NCI-H2107 (cell line): ENCODE measurements at regions not wholly inside any gene's neighbourhood (a gene's known extent, or its start where the extent isn't known, plus 50 kb on each side); places are given as distances from the start of the nearest gene placed in this dataset.
"Not testable (repeated sequence)": the region's sequence is repeated elsewhere in the genome, so short reads cannot be mapped to it uniquely, and the experiment has no call there.

Source experiments
- DNase-seq: peaks from one replicate; lab custom pipeline; 2025; lab: John Stamatoyannopoulos, UW

DNA sequence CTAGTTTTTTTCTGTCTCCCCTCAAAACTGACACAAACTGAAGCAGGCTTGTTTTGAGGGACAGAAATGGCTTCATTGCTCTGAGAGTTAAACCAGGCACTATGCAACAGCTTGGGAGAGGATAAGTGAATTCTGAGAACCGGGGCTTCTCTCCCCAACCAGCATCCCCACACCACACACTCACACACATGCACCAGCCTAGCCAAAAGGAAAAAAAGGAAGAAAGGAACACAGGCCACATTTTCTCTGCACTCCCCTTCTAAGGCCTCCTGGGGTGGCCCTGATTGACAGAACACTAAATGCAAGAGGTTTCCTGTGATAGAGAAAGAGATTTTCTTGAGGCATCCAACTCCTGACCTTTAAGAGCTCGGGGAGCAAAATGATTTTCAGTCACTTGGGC is 177.5 kb downstream of the TLE3 start:
- no peak for DNase-seq

DNA sequence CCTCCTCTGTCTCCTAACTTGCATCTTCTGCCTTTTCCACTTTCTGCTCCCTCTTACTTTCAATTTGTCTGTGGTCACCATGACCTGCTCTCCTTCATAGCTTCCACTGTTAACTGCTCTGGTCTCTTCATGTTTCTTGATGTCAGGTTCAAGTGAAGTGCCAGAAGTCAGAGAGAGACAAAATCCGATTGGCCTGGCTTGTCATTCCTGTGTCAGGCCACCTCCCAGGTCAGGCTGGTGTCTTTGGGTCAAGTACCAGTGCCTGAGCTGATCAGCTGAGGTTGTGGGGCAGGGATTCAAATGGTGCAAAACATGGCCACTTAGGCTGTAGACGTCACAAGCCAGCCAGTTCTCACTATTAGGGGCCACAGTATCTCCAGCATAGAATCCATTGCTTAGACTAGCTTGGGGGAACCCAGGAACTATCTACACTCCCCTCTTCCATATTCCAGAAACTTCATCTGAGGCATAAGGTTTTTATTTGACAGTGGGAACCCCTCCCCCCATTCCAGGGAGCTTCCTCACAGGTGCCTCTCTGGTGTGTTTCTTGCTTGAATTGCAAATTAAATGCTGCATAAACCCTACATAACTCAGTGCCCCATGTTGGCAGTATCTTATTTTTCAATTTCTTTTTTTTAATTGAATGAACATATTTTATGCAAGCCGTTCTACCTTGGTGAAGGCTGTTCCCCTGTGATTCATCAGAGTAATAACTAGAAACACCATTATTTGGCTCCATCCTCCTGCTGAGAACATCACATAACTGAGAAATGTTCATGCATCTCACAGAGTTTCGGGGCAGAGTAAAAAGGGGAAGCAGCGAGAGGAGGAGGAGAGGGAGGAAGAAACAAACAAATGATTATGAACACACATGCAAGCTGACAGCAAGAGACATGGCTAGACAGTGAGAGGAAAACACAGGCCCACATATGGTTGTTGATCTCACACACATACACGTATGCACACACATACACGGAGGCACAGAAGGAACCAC is 175.8 kb downstream of the TLE3 start:
- DNase-seq, result no peak

DNA sequence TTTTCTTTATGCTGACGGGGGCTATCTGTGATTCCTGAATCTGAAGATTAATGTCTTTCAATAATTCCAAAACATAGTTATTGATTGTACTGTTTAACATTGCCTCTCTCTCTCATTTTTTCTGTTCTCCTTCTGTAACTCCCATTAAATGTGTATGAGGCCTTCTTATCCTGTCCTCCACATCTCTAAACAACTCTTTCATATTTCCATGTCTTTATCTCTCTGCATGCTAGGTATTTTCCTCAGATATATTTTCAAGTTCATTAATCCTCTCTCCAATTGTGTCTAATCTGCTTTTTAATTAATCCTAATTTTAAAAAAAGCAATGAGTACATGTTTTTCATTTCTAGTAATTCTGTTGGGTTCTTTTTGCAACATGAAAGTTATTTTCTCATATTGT is 173.2 kb downstream of the TLE3 start:
- DNase-seq, result no peak

DNA sequence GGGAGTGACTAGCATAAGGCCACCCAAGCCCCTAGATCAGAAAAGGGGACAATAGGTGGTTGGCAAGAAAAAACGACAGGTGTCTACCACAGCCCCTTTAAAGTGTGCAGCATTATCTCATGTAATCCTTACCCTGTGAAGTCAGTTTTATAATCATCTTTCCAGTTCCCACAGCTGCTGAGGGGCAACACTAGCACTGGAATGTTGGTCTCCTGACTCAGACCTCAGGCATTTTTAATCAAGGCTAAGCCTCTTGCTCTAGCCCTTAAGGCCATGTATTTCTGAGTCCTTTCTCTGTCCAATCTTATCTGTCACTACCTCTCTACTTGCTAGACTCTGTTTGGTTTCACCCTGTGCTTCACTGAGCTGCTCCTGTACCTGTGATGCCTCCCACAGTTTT is 171.7 kb downstream of the TLE3 start:
- no peak for DNase-seq

DNA sequence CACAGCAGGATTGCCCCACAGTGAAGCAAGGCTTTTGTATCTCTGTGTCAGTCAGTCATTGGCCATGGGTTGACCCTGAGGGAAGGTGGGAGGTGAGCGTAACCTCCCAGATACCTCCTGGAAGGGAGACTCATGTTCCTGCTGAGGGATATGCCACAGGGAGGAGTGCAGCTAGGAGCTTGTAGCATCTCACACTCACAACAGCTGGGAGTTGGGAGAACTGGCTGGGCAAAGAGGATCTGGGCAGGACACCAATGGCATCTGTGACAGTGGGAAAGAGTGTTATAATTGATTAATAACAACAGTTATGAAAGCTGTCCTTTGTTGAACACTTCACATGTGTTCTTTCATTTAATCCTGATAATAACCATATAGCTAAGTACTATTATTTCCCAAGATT is 171.0 kb downstream of the TLE3 start:
- DNase-seq, result no peak

DNA sequence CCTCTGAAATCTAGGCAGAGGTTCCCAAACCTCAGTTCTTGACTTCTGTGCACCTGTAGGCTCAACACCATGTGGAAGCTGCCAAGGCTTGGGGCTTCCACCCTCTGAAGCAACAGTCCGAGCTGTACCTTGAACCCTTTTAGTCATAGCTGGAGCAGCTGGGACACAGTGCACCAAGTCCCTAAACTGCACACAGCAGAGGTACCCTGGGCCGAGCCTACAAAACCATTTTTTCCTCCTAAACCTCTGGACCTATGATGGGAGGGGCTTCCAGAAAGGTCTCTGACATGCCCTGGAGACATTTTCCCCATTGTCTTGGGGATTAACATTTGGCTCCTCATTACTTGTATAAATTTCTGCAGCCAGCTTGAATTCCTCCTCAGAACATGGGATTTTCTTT is 168.8 kb downstream of the TLE3 start:
- not testable (repeated sequence) for DNase-seq

DNA sequence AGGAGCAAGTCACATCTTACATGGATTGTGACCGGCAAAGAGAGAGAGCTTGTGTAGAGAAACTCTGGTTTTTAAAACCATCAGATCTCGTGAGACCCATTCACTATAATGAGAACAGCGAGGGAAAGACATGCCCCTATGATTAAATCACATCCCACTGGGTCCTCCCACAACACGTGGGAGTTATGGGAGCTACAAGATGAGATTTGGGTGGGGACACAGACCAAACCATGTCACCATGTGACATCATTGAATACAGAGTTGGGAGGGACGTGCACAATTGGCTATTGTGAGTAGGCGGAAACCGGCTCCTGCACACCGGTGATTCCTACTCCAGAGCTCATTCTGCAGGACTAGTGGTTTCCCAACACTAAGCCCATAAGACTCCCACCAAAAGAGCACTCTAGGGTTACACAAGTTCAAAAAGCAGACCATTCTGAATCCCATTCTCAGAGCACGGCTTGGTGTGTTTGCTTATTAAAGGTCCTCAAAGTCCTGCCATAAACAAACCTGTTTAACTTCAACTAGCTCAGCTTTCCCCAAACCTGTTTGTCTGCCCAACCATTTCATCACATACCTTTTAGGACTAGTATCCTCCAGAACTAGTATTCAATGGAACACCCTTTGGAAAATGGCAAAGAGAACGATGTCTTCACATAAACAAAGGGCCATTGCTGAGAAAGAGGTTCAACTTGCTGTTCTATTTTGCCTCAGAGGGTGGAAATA is 167.6 kb downstream of the TLE3 start:
- DNase-seq, result no peak

DNA sequence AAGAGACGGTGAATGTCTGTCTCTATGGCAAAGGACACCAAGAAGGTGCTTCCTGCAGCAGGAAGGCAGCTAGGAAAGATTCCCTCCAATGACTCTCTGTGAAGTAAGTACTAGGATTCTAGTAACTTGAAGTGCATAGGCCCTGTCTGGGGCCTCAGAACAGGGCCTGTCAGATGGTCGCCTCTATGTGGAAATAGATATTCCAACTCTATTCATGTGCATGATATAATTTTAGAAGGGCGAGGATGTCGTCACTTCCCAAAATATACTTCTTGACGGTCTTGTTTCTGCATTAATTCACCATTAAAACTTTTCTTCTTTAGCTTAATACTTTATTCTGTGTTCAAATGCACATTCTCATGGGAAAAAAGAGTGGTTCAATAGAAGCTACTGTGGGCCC is 167.0 kb downstream of the TLE3 start:
- DNase-seq, result no peak

DNA sequence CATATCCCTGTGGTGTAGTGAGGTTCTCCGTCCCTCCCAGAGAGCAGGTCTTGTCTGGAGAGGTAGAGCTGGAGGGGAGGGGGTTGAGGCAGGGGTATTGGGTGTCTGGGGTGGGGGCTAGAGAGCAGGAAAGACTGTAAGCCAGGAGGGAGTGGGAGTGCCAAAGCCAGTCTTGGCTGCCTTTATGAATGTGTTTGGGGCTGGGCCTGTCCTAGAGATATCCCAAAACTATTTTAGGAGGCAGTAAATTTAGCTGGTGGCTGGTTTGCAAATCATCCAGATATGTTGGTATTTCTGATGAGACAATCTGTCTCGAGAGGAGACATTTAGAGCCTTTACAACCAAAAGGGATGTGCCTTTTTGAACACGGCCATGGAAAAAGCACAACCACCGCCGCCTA is 166.6 kb downstream of the TLE3 start:
- DNase-seq, result no peak

DNA sequence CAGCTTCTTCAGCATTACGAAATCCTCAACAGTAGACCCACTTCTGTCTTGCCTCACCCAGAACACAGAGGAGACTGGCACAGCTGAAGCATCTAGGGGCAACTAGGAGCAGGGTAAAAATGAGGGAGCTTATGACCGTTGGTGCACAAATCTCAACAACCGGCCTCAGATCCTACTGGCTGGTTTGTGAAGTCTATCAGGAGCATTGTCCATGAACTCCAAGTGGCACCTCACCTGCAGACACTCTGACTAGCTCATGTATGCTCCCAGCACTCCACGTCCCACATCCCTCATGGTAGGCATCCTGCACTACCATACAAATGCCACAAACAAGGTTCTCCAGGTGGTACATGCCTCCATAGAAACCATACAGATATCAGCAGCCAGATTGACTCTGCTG is 163.1 kb downstream of the TLE3 start:
- DNase-seq, result no peak

DNA sequence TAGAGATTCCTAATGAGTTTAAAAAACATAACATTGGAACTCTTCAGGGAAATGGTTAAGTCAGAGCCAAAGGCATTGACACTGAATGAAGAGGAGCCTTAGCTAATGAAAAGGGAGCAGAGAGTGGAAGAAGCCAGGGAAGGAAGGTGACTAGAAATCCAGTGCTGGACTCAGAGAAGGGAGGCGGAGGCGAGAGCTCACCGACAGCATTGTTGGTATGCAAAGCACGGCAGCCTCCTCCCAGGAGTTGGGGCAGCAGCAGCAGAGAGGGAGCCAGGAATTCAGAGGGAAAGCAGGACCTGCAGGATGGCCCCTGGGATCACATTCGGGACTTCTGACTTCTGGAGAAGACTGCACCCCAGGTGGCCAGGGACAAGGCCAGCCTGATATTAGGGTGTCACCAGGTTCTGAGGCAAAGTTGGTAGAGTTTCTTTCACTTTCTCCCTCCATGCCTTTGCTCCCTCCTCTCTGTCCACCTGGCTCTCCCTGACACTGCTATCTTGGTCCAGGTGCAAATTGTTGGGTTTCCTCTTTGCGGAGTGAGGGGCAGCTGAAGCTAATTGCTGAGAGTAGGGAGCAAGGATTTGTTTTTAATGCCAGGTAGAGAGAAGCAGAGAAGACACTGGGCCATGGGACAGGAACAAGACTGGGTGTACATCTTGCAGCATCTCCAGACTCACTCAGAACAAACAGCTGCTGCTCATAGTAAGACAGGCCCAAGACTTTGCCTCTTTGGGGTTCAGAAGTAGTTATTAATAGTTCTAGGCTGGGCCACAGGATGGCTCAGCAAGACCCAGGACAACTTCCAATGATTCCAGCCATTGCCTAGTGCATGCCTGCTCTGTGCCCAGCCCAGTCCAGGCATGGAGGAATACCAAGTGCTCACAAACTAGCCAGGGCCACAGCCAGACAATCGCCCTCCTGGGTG is 157.9 kb downstream of the TLE3 start:
- DNase-seq, result no peak

DNA sequence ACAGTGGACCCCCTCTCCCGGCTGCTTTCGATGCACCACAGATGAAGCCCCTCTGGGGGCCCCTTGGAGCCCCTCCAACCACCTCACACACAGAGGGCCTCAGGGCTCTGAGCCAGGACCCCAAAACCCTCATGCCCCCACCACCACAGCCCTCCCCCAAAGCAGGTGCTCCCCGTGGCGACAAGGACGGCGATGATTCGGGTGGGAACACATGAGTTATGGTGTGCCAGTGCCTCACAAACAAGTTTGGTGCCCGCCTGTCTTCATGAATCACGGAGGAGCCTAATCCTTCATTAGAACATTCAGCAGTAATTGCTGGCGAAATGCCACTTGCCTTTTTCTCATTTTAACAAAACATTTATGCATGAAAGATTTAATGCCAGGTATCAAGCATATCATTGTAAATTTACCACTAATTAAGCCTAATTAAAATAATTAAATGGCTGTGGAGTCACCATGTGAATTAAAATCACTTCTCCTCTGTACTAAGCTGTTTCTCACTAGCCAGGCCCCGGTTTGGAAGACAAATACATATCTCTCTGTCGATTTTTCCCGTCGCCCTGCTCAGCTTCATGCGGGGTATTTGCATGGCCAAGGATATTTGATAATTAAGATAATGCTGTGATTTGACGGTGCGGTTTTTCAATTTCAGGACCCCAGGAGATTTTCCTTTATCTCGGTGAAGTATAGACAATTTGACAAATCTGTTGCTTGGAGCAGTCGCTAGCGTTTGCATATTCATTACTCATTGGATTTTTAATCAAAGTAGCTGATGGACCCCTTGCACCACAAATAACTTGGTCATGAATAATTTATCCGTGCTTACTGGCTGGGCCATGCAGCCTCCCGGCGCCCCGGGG is 157.0 kb downstream of the TLE3 start:
- no peak for DNase-seq

DNA sequence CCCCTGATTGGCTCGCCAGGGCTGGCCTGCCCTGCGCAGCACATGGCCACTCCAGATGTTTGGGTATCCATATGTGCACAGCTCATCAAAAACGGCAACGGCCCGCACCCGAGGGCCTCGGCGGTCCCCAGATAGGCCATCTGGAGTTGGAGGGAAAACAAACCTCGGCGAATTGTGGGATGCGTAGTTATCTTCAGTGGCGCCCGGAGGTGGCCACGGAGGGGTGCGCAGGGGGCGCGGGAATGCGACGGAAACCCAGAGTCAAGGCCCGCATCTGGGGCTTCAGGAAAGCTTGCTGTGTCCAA is 156.5 kb downstream of the TLE3 start:
- no peak for DNase-seq

DNA sequence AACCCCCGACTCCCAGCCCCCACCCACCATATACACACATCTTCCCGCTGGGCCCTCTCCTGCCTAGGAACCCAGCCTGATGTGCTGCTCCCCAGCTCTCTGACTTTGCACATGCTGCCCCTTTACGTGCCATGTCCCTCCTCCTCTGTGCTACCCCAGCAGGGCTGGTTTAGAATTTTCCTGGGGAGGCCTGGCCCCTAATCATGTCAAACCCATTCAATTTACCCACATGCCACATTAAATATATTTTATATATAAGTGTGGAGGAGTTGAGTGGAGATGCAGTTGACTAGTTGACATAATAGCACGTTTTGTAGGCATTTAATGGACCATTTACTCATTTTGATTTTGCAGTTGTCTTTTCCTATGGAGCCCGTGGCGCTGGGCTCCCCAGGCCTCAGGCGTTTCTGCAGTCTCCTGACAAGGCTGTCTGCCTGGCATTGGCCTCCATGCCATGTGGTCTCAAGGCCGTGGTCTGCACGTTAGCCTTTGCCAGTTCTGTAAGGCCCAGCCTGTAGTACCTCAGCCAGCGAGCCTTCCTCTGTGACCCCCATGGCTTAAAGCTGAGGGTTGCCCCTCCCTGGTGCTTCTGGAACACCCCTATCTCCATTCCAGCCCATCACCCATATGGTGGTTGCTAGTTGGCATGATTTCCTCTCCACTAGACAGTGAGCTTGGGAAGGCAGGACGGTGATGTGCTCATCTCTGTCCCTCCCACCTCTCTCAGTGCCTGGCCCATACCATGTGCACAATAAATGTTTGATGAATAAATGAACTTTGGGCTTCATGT is 155.8 kb downstream of the TLE3 start:
- DNase-seq, result no peak

DNA sequence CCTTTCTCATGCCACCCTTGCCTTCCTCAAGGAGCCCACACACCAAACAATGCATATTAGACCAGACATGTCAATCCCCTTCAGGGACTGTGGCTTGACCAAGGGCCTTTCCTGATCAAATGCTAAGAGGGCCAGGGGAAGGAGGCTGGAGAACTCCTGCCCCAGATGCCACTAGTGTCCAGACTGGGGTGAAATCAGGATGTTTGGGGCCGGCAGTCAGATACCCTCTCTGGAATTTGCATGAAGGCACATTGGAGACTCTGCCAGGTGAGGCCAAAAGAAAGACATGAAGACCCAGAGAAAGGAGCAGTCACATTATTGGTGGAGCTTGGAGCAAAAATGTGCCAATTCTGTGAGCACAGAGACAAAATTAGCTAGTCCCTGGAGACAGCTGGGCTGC is 154.1 kb downstream of the TLE3 start:
- DNase-seq, result no peak

DNA sequence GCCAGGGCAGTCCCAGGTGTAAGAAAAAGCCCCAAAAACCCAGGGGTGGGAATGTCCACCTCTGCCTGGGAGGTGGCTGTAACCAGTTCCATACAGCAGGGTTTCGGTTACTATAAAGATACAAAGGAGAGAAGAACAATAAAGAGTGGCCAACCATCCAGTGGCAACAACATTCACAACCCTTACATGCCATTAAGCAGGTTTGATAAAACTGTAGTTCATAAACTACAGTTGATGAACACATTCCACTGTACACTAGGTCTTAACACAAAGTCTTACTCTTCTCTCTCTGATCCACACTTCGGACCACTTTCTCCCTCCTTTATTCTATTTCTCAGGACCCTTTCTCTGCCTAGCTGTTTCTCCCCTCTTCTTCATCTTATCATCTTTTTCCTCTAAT is 152.0 kb downstream of the TLE3 start:
- no peak for DNase-seq

DNA sequence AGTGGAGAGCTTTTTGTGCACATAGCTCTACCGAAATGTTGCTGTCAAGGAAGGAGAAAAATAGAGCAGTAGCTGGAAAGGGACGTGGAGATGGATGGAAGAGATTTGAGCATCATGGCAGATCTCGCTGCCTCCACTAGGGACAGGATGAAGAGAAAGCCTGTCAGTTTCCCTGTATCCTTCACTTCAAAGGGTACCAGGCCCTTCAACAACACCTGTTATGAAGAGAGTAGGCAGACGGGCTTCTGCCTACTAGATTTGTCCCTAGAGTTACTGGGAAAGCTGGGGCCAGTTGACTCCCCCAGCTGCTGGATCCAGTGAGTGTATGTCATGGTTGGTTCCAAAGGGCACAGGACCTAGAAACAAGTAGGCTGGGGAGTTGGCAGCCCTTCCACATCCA is 150.8 kb downstream of the TLE3 start:
- no peak for DNase-seq

DNA sequence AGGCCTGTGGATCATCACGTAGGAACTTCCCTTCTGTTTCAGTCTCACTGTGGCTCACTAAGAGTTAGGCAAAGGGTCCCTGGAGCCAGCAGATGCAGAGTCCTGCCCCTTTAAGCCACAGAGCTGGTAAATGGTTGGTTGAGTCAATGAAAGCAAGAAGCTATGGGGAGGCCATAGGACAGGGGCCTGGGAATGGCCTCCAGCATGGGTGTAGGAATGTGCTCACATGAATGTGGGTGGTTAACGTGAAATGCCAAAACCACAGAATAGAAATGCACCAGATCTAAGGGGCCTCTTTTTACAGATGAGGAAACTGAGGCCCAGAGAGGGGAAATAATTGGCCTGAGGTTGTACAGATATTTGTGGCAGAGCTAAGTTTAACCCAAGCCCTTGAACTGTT is 150.3 kb downstream of the TLE3 start:
- no peak for DNase-seq

DNA sequence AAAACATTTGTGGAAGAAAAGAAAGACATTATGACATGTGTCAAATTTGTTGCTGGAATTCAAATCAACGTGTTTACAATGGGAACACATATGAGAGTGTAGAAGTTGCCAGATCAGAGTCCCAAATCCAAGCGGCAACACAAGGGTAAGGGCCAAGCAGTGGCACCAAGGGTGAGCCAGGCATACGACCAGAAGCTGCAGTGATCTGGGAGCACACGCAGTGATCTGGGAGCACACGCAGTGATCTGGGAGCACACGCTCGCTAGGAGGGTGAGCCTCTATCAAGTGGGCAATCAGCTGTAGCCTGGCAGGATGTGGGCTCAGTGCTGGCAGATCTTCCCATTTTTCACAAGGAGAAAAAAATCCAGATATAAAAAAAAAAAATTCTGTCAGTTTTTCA is 148.2 kb downstream of the TLE3 start:
- no peak for DNase-seq

DNA sequence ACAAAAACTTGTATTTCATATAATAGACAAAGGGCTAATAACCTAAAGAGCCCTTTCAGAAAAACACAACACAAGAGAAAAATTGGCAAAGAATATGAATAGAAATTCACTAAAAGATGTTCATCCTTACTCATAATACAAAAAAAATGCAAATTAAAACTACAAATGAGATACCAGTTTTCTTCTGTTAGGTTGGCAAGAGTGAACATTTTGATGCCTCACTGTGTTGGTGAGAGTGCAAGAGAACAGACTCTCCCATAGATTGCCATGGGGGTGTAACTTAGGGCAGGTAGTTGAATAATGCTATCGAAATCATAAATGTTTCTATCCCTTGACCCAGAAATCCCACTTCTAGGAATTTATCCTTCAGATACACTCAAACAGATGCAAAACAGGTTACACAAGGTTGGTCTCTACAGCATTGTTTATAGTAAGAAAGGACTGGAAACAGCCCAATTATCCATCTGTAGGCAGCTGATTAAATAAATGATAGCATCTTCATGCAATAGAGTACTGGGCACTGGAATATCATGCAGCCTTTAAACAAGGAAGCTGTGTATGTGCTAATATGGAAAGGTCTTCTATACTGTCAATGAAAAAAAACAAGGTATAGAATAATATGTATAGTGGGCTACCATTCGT is 146.3 kb downstream of the TLE3 start:
- DNase-seq, result no peak
